GM18867 (cell line): ENCODE measurements at regions not wholly inside any gene's neighbourhood (a gene's known extent, or its start where the extent isn't known, plus 50 kb on each side); places are given as distances from the start of the nearest gene placed in this dataset.
"Not testable (repeated sequence)": the region's sequence is repeated elsewhere in the genome, so short reads cannot be mapped to it uniquely, and the experiment has no call there.

Experiments used
- ATAC-seq: cut with Tn5 transposase; IDR thresholded peaks from one replicate; pipeline ENCODE4 v1.9.1; 2021; ENCODE audit warnings: mild to moderate bottlenecking, moderate library complexity; ENCODE audit not compliant: unreplicated experiment

- no peak for ATAC-seq
Measured at GRCh38 chr5:60519372-60519771, 180.6 kb downstream of the DEPDC1B start.

GRCh38 chr5:60517850-60518249 is 182.1 kb downstream of the DEPDC1B start:
- ATAC-seq: no peak

- no peak for ATAC-seq
Measured at GRCh38 chr5:60517094-60517694, 182.8 kb downstream of the DEPDC1B start.

GRCh38 chr5:60516688-60517087 is 183.3 kb downstream of the DEPDC1B start:
- no peak for ATAC-seq

GRCh38 chr5:60514152-60514551 is 185.8 kb downstream of the DEPDC1B start:
- peak; percentile 37 for ATAC-seq

GRCh38 chr5:60512117-60512516 is 187.8 kb downstream of the DEPDC1B start:
- ATAC-seq: no peak

GRCh38 chr5:60510663-60511062 is 189.3 kb downstream of the DEPDC1B start:
- ATAC-seq: no peak

GRCh38 chr5:60510049-60510448 is 189.9 kb downstream of the DEPDC1B start:
- no peak for ATAC-seq

- no peak for ATAC-seq
Measured at GRCh38 chr5:60509519-60509918, 190.4 kb downstream of the DEPDC1B start.

- no peak for ATAC-seq
Measured at GRCh38 chr5:60507687-60508086, 192.3 kb downstream of the DEPDC1B start.

GRCh38 chr5:60505373-60506171 is 194.4 kb downstream of the DEPDC1B start:
- no peak for ATAC-seq

GRCh38 chr5:60504342-60504741 is 195.6 kb downstream of the DEPDC1B start:
- peak; percentile 86 for ATAC-seq

- peak; percentile 86 for ATAC-seq
Measured at GRCh38 chr5:60503771-60504170, 196.2 kb downstream of the DEPDC1B start.

GRCh38 chr5:60497706-60498500 is 202.1 kb downstream of the DEPDC1B start:
- ATAC-seq: no peak

- ATAC-seq: no peak
Measured at GRCh38 chr5:60495644-60496520, 204.1 kb downstream of the DEPDC1B start.

- peak; percentile 81 for ATAC-seq
Measured at GRCh38 chr5:60494635-60495034, 205.3 kb downstream of the DEPDC1B start.

GRCh38 chr5:60494144-60494543 is 205.8 kb downstream of the DEPDC1B start:
- no peak for ATAC-seq

- no peak for ATAC-seq
Measured at GRCh38 chr5:60493372-60493771, 206.6 kb downstream of the DEPDC1B start.

GRCh38 chr5:60492958-60493357 is 207.0 kb downstream of the DEPDC1B start:
- no peak for ATAC-seq

- ATAC-seq: not testable (repeated sequence)
Measured at GRCh38 chr5:60492358-60492757, 207.6 kb downstream of the DEPDC1B start.
